ENCODE measurements at regions not wholly inside any gene's neighbourhood (a gene's known extent, or its start where the extent isn't known, plus 50 kb on each side); places are given as distances from the start of the nearest gene placed in this dataset.

GRCh38 chr9:20205821-20206220 is 416.5 kb downstream of the MLLT3 start:
- TF ChIP-seq GATA1 (IDR thresholded peaks at IDR 0.05; ENCODE audit: low read depth, low read length): no peak
- no peak for TF ChIP-seq POLR2A (IDR thresholded peaks at IDR 0.05; ENCODE audit: low read length)
- no peak for DNase-seq

GRCh38 chr9:20200991-20201431 is 412.2 kb upstream of the SLC24A2 start:
- peak in 1 of 2 experiments; percentile 7 for DNase-seq
- TF ChIP-seq GATA1 (IDR thresholded peaks at IDR 0.05; ENCODE audit: low read depth, low read length) (no peak), POLR2A (IDR thresholded peaks at IDR 0.05; ENCODE audit: low read length) (no peak)

GRCh38 chr9:20200581-20200980 is 411.7 kb upstream of the SLC24A2 start:
- TF ChIP-seq GATA1 (IDR thresholded peaks at IDR 0.05; ENCODE audit: low read depth, low read length) (no peak), POLR2A (IDR thresholded peaks at IDR 0.05; ENCODE audit: low read length) (no peak)

DNA sequence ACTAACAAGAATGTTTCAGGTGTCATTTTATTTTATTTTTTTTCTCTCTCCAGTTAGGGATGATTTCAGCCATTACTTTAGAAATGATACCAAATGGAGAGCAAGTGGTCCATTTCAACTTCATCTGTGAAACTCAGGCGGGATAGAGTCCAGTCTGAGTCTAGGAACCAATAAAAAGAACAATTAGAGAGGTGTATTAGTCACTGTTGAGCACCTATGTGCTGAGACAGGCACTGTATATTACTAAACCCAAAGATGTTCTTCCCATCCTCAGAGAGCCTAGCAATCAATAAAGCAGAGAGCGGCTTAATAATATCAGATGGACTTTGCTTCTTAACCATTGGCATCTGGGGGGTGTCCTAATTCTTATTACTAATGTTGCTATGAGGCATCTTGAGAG is 410.3 kb upstream of the SLC24A2 start:
- DNase-seq: no peak
- no peak for TF ChIP-seq GATA1 (IDR thresholded peaks at IDR 0.05; ENCODE audit: low read depth, low read length)
- no peak for TF ChIP-seq POLR2A (IDR thresholded peaks at IDR 0.05; ENCODE audit: low read length)

More at GRCh38 chr9:20200581-20200980, 411.7 kb upstream of the SLC24A2 start:
- no peak for DNase-seq

DNA sequence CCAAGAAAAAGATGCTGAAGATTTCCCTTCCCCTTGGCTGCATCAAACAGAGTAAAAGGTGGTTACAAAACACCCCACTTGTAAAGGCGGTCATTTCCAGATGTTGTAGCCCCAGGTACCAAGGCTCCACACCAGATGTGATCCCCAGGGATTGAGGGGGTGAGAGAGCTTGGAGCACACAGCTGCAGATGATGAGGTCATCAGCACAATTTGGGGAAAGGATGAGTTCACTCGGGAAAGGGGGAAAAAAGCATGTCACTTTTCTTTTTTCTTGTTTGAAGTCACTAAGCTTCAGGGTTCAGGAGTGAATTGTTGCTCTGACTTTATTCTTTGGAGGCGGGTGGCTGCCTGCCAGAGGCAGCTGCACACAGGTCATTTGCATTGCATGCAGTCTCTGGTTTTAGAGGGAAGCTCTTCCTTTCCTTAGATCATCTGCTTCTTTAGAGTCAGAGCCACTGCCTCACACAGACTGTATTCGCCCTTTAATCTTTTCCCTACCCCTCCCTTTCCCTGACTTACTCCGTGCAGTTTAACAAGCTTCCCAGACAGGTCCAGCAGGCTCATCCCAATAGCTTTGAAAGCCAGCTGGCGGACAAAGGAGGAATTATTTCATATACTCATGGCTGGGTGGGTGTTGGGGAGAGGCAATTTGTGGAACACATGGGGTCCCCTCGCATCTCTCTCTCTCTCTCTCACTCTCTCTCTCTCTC is 409.3 kb upstream of the SLC24A2 start:
- TF ChIP-seq POLR2A (IDR thresholded peaks at IDR 0.05; ENCODE audit: low read length): no peak
- no peak for TF ChIP-seq GATA1 (IDR thresholded peaks at IDR 0.05; ENCODE audit: low read depth, low read length)
- no peak for DNase-seq

DNA sequence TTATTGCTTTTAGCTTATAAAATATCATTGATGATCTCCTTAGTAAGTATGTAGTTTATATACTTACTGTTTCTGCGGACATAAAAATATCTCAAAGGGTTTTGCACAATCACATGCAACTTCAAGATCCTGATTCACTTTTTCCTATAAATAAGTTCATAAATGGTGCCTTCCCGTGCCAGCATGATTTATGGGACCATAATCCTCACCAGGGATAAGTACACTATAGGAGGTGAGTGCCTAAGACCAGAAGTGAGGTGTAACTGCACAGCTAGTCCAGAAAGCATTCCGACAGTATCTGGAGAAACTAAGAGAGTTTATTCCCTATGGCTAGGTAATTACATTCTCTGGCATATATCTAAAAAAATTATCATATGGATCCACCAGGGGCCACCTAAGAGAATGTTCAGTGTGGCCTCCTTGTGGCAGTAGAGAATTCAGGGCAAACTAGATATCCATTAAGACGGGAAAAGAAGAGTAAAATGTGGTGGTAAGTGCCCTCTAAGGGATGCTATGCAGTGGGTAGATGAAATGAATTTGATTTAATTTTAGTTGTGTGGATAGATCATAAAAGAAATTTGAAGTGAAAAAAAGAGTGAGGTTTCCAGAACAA is 402.5 kb upstream of the SLC24A2 start:
- no peak for DNase-seq
- no peak for TF ChIP-seq GATA1 (IDR thresholded peaks at IDR 0.05; ENCODE audit: low read depth, low read length)
- TF ChIP-seq POLR2A (IDR thresholded peaks at IDR 0.05; ENCODE audit: low read length): no peak

- no peak for DNase-seq
- TF ChIP-seq POLR2A (IDR thresholded peaks at IDR 0.05; ENCODE audit: low read length) (no peak), GATA1 (IDR thresholded peaks at IDR 0.05; ENCODE audit: low read depth, low read length) (no peak)
These were observed 401.0 kb upstream of the SLC24A2 start for GRCh38 chr9:20189871-20190270.

DNA sequence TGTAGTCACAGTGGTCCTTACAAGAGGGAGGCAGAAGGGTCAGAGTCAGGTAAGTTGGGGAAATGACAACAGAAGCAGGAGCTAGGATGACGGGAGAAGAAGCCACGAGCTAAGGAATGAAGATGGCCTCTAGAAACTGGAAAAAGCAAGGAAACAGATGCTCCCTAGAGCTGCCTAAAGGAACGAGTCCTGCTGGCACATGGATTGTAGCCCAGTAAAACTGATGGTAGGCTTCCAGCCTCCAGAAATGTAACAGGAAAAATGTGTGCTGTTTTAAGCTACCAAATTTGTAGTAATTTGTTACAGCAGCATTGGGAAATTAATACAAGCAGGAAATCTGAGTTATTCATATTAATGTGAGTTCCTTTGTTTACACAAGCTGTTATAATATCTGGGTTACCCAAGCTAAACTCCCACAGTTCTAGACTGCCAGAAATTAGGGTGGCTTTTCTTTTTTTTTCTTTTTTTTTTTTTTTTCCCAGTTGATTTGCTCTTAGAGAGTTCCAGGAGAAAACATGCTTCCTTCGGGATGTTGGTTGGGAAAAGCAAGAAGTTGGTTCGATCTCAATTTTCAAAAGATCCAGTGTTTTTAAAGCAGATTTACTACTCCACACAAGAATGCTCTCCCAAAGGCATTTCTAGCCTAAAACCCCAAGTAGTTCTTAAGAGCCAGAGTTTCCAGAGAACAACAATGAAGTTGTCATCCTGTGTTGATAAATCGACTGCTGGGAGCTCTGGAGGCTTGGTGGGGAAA is 400.0 kb upstream of the SLC24A2 start:
- no peak for TF ChIP-seq POLR2A (IDR thresholded peaks at IDR 0.05; ENCODE audit: low read length)
- no peak for TF ChIP-seq GATA1 (IDR thresholded peaks at IDR 0.05; ENCODE audit: low read depth, low read length)
- DNase-seq: no peak

GRCh38 chr9:20187318-20187717 is 398.5 kb upstream of the SLC24A2 start:
- TF ChIP-seq POLR2A (IDR thresholded peaks at IDR 0.05; ENCODE audit: low read length) (no peak), GATA1 (IDR thresholded peaks at IDR 0.05; ENCODE audit: low read depth, low read length) (no peak)
- DNase-seq: no peak

- DNase-seq: no peak
- TF ChIP-seq GATA1 (IDR thresholded peaks at IDR 0.05; ENCODE audit: low read depth, low read length) (no peak), POLR2A (IDR thresholded peaks at IDR 0.05; ENCODE audit: low read length) (no peak)
These were observed 398.0 kb upstream of the SLC24A2 start for GRCh38 chr9:20186823-20187222.

DNA sequence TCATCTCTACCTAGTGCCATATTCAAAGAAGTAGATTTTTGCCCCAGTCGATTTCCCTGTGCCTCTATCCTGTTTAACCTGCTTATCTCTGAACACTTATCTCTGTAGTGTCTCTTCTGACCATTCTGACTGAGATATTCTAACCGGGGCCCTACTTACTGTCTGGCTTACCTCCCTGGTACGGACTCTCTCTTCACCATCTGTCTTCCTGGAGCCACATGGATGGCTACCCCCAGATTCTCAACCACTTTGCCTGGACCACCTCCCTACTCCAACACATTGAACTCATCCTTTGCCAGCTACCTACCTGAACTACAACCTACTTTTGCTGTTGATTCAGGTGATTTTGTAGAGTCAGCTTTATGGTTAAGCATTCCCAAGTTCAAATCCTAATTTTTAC is 397.4 kb upstream of the SLC24A2 start:
- no peak for DNase-seq
- TF ChIP-seq GATA1 (IDR thresholded peaks at IDR 0.05; ENCODE audit: low read depth, low read length) (no peak), POLR2A (IDR thresholded peaks at IDR 0.05; ENCODE audit: low read length) (no peak)

- no peak for DNase-seq
- TF ChIP-seq POLR2A (IDR thresholded peaks at IDR 0.05; ENCODE audit: low read length) (no peak), GATA1 (IDR thresholded peaks at IDR 0.05; ENCODE audit: low read depth, low read length) (no peak)
These were observed 395.7 kb upstream of the SLC24A2 start for GRCh38 chr9:20184541-20184940.

DNA sequence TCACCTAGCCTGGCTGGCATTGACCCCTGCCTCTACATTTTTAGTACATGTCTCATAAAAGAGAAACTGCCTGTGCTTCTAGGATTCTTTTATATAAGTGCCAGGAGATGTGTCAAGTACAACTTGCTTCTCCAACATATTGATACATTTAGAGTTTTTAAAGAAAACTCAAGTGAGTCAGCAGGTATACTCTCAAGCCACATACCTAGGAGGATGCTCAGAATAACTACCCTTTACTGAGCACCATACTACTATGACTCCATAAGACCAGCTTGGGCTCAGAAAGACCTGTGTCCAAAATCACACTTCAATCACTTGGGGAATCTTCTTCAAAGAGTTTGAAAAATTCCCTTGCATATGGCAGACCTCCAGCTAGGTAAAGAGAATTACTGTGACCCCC is 389.8 kb upstream of the SLC24A2 start:
- TF ChIP-seq GATA1 (IDR thresholded peaks at IDR 0.05; ENCODE audit: low read depth, low read length) (no peak), POLR2A (IDR thresholded peaks at IDR 0.05; ENCODE audit: low read length) (no peak)
- no peak for DNase-seq

DNA sequence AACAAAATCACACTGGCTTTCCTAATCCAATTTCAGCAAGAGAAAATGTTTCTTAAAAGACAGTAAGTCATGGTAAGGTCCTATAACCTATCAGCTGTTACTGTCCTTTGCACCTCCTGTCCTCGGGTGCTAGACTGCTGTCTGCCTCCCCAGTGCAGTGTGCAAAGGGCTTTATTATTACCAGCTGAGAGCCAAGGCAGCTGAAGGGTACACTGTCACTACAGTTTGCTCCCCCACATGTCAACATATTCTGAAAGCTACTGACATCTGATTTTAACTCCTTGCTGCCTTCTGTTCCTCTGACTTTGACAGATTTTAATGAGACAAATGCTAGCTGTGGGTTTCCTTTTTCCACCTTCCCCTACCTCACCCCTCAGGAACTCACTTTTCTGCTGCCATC is 389.4 kb upstream of the SLC24A2 start:
- DNase-seq: no peak
- TF ChIP-seq POLR2A (IDR thresholded peaks at IDR 0.05; ENCODE audit: low read length): no peak
- TF ChIP-seq GATA1 (IDR thresholded peaks at IDR 0.05; ENCODE audit: low read depth, low read length): no peak

Data from erythroblast (primary cell).